Lung (tissue), 11 donors: ENCODE measurements at regions not wholly inside any gene's neighbourhood (a gene's known extent, or its start where the extent isn't known, plus 50 kb on each side); places are given as distances from the start of the nearest gene placed in this dataset.

Experiments
- ATAC-seq: fragments of 200-7000 bp; cut with Tn5 transposase; one replicate; pipeline ENCODE4 v1.9.1; 2020; ENCODE audit warnings: moderate number of reproducible peaks; ENCODE audit not compliant: insufficient read depth, low FRiP score
- DNase-seq, 3 donors: peaks; one replicate each; pipeline ENCODE4 v3.0.0-alpha.2; 2013 to 2017
- H3K27ac ChIP-seq, 2 donors: one replicate each; pipeline ENCODE4 v1.5.1; 2013; ENCODE audit warnings: mild to moderate bottlenecking in 2 of 2, moderate library complexity in 2 of 2, control low read depth in 1 of 2, inconsistent platforms in 1 of 2, low read depth in 1 of 2, low read length in 1 of 2
- H3K27me3 ChIP-seq, 3 donors: one replicate each; pipeline ENCODE4 v1.5.1; 2013; ENCODE audit warnings: low read length in 2 of 3; ENCODE audit not compliant: control insufficient read depth in 3 of 3, insufficient read depth in 3 of 3
- H3K36me3 ChIP-seq, 4 donors: one replicate each; pipeline ENCODE4 v1.5.1; 2013; ENCODE audit warnings: low read length in 4 of 4, mild to moderate bottlenecking in 1 of 4, moderate library complexity in 1 of 4; ENCODE audit not compliant: control insufficient read depth in 4 of 4, insufficient read depth in 4 of 4
- H3K4me1 ChIP-seq, 5 donors: one replicate each; pipeline ENCODE4 v1.5.1; 2013; ENCODE audit warnings: low read length in 5 of 5, mild to moderate bottlenecking in 2 of 5, moderate library complexity in 1 of 5; ENCODE audit not compliant: control insufficient read depth in 5 of 5, insufficient read depth in 5 of 5
- H3K4me3 ChIP-seq: one replicate; pipeline ENCODE4 v1.5.1; 2013; ENCODE audit warnings: mild to moderate bottlenecking, control low read depth, moderate library complexity
- H3K9ac ChIP-seq, 2 donors: one replicate each; pipeline ENCODE4 v1.5.1; 2013; ENCODE audit warnings: low read length in 2 of 2, control low read depth in 1 of 2; ENCODE audit not compliant: insufficient read depth in 1 of 2
- H3K9me3 ChIP-seq, 4 donors: one replicate each; pipeline ENCODE4 v1.5.1; 2013; ENCODE audit warnings: low read length in 3 of 4, mild to moderate bottlenecking in 1 of 4, moderate library complexity in 1 of 4; ENCODE audit not compliant: control insufficient read depth in 4 of 4, insufficient read depth in 3 of 4
- CTCF ChIP-seq: IDR thresholded peaks from 2 replicates; pipeline ENCODE4 v1.5.1; 2012; ENCODE audit warnings: mild to moderate bottlenecking; ENCODE audit errors: control extremely low read depth, extremely low read depth
- WGBS, 2 donors: extraction: QIAGEN DNeasy Blood & Tissue Kit; methylation state at CpG; one replicate each; pipeline ENCODE4 v1.1.7; 2013; 5-methylcytosine and 5-hydroxymethylcytosine counted together
- donor health status: control.
- donor health status: control.
- donor health status: Bipolar disorder and iron deficiency.
- donor health status: healthy.
- donor health status: DM: yes; HTN: yes; CAD: no.

- H3K36me3 ChIP-seq: no peaks in the 10 kb centered on the region
- no peak overlapping the region for H3K9ac ChIP-seq
- ATAC-seq (no peak), DNase-seq (no peak)
- no peak overlapping the region for H3K27ac ChIP-seq
- H3K27me3 ChIP-seq: no peaks in the 10 kb centered on the region
- H3K4me1 ChIP-seq: peaks cover 0 to 3% (median 0%) of the 10 kb centered on the region in 5 donors
- no peak overlapping the region for H3K4me3 ChIP-seq
- H3K9me3 ChIP-seq: peaks cover 0 to 3% (median 0%) of the 10 kb centered on the region in 4 donors
- no peak for TF ChIP-seq CTCF
These were observed 192.9 kb upstream of the RBPJ start for GRCh38 chr4:26127851-26128337.

GRCh38 chr4:26130173-26130572, 190.6 kb upstream of the RBPJ start:
- H3K4me1 ChIP-seq: peaks cover 0 to 3% (median 0%) of the 10 kb centered on the region in 5 donors
- no peak for TF ChIP-seq CTCF
- DNase-seq (no peak), ATAC-seq (no peak)
- peaks cover 0 to 3% (median 0%) of the 10 kb centered on the region in 4 donors for H3K9me3 ChIP-seq
- H3K4me3 ChIP-seq: no peak overlapping the region
- 86 to 94% methylated on average over 7 of the region's 7 CpGs for WGBS, 2 donors
- H3K27me3 ChIP-seq: no peaks in the 10 kb centered on the region
- no peak overlapping the region for H3K9ac ChIP-seq
- H3K27ac ChIP-seq: no peak overlapping the region
- no peaks in the 10 kb centered on the region for H3K36me3 ChIP-seq

GRCh38 chr4:26130841-26131432, 189.9 kb upstream of the RBPJ start:
- no peak overlapping the region for H3K27ac ChIP-seq
- no peaks in the 10 kb centered on the region for H3K36me3 ChIP-seq
- H3K27me3 ChIP-seq: no peaks in the 10 kb centered on the region
- DNase-seq (no peak), ATAC-seq (no peak)
- H3K9me3 ChIP-seq: peaks cover 0 to 3% (median 0%) of the 10 kb centered on the region in 4 donors
- no peak overlapping the region for H3K4me3 ChIP-seq
- 87 to 90% methylated on average over 11 of the region's 11 CpGs for WGBS, 2 donors
- no peak for TF ChIP-seq CTCF
- H3K4me1 ChIP-seq: peaks cover 0 to 3% (median 0%) of the 10 kb centered on the region in 5 donors
- H3K9ac ChIP-seq: no peak overlapping the region

GRCh38 chr4:26131711-26132110, 189.1 kb upstream of the RBPJ start:
- no peak for DNase-seq

More at GRCh38 chr4:26131711-26132110, 189.1 kb upstream of the RBPJ start:
- no peaks in the 10 kb centered on the region for H3K27me3 ChIP-seq
- ATAC-seq: no peak
- no peak for TF ChIP-seq CTCF
- H3K36me3 ChIP-seq: no peaks in the 10 kb centered on the region
- no peak overlapping the region for H3K9ac ChIP-seq
- 56 to 73% methylated on average over 6 of the region's 6 CpGs for WGBS, 2 donors
- no peak overlapping the region for H3K4me3 ChIP-seq
- peaks cover 0 to 3% (median 0%) of the 10 kb centered on the region in 5 donors for H3K4me1 ChIP-seq
- no peak overlapping the region for H3K27ac ChIP-seq
- H3K9me3 ChIP-seq: peaks cover 0 to 3% (median 0%) of the 10 kb centered on the region in 4 donors
